ENCODE measurements at regions not wholly inside any gene's neighbourhood (a gene's known extent, or its start where the extent isn't known, plus 50 kb on each side); places are given as distances from the start of the nearest gene placed in this dataset.

DNA sequence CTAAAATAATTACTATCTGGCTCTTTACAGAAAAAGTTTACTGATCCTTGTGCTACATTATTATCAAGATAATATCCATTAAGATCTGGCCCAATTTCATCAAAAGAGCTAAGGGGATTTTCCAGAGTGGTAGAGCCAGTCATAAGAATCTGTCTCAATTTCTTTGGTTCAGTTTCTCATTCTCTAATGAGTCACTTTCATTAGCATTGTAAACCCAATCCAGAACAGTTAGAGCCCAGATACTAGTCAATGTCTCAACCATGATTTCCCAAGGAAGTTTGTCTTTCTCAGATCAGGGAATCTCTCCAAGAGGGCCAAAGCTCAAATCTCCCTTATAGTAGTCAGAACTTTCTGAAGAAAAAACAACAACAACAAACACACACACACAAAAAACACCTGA lies 131.1 kb upstream of the PPP2R3A start:
- TF ChIP-seq, protein P1, sequence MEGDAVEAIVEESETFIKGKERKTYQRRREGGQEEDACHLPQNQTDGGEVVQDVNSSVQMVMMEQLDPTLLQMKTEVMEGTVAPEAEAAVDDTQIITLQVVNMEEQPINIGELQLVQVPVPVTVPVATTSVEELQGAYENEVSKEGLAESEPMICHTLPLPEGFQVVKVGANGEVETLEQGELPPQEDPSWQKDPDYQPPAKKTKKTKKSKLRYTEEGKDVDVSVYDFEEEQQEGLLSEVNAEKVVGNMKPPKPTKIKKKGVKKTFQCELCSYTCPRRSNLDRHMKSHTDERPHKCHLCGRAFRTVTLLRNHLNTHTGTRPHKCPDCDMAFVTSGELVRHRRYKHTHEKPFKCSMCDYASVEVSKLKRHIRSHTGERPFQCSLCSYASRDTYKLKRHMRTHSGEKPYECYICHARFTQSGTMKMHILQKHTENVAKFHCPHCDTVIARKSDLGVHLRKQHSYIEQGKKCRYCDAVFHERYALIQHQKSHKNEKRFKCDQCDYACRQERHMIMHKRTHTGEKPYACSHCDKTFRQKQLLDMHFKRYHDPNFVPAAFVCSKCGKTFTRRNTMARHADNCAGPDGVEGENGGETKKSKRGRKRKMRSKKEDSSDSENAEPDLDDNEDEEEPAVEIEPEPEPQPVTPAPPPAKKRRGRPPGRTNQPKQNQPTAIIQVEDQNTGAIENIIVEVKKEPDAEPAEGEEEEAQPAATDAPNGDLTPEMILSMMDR (IDR thresholded peaks at IDR 0.05), result no peak
- Histone ChIP-seq H3K27me3 (no peaks in the 10 kb centered on the region), H3K27ac (no peak overlapping the region), H3K36me3 (no peaks in the 10 kb centered on the region), H3K9me3 (no peaks in the 10 kb centered on the region), H3K4me3 (no peak overlapping the region), H3K4me1 (no peaks in the 10 kb centered on the region)
- DNase-seq (ENCODE audit: low spot score in 2 of 2), result no peak
- intact Hi-C loops (cut with DNase I), result no loop called here

DNA sequence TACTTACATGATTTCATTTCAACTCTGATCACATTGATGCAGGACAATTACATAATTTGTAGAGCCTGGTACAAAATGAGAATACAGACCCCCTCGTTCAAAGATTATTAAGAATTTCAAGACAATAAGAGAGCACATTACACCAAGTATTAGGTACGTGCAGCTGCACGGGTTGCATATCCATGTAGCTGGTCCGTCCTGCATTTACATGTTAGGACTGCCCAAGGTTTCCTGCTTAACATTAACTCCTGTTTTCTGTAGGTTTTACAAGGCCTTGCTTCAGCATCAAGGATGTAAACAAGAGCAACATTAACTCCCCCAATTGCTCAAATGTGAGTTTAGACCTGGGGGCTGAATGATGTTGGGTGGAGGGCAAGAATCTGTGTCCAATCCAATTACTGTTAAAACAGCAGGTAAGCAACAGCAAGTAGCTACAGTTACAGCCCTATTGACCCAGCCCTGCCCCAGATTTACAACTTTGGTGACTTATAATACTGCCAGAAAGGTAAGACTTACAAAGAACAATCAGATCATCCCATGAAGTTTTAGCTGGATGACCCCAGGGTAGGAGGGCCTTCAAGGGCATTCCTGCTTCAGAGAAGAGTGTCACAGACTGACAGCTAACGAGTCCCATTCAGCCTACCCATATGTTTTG lies 127.4 kb upstream of the PPP2R3A start:
- no peak overlapping the region for H3K4me3 ChIP-seq
- no peaks in the 10 kb centered on the region for H3K9me3 ChIP-seq
- no peak overlapping the region for H3K27ac ChIP-seq
- H3K36me3 ChIP-seq, result no peaks in the 10 kb centered on the region
- H3K27me3 ChIP-seq, result no peaks in the 10 kb centered on the region
- DNase-seq (ENCODE audit: low spot score in 2 of 2), result no peak
- TF ChIP-seq, protein P1 (IDR thresholded peaks at IDR 0.05), result no peak
- H3K4me1 ChIP-seq, result no peaks in the 10 kb centered on the region
- intact Hi-C loops (cut with DNase I), result no loop called here

DNA sequence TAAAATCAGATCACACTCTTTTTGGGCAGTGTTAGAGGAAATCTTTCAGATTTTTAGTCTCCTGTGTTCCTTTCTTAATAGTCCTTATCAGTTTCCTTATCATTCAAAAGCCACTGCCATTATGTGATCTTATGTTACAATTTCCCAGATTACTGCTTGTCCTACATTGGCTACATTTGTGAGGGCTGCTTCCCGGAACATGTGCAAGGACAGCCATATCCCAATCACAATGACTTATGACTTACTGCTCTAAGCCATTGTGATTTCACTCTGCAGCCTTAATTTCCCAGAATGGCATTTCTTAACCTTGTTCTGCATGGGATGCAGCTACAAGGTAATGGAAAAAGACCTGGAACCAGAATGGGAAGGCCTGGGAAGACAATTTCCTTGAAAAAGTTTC lies 125.1 kb upstream of the PPP2R3A start:
- H3K27ac ChIP-seq, result no peak overlapping the region
- TF ChIP-seq, protein P1 (IDR thresholded peaks at IDR 0.05), result no peak
- intact Hi-C loops (cut with DNase I), result no loop called here
- no peaks in the 10 kb centered on the region for H3K27me3 ChIP-seq
- no peaks in the 10 kb centered on the region for H3K9me3 ChIP-seq
- no peaks in the 10 kb centered on the region for H3K4me1 ChIP-seq
- H3K4me3 ChIP-seq, result no peak overlapping the region
- DNase-seq (ENCODE audit: low spot score in 2 of 2), result no peak
- H3K36me3 ChIP-seq, result no peaks in the 10 kb centered on the region

DNA sequence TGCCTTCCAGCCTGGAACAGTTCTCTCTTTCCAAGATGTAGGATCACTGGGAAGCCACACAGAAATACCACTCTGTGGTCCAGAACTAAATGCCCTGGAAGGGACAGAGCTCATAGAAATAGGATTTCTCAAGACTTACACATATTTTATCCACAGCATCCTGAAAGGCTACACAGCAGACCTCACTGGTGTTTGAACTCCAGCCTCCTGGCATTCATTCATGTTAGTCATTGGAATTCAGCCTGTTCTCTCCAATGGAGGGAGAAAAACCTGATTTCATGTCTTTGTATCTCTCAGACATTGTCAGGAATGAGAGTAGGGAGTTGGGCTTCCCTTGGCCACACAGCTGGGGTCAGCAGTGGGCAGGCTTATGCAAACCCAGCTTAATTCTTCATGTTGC lies 121.1 kb upstream of the PPP2R3A start:
- Histone ChIP-seq H3K36me3 (no peaks in the 10 kb centered on the region), H3K27me3 (no peaks in the 10 kb centered on the region), H3K4me1 (no peaks in the 10 kb centered on the region), H3K27ac (no peak overlapping the region), H3K9me3 (no peaks in the 10 kb centered on the region), H3K4me3 (no peak overlapping the region)
- DNase-seq (ENCODE audit: low spot score in 2 of 2), result no peak
- TF ChIP-seq, protein P1 (IDR thresholded peaks at IDR 0.05), result no peak
- intact Hi-C loops (cut with DNase I), result no loop called here

DNA sequence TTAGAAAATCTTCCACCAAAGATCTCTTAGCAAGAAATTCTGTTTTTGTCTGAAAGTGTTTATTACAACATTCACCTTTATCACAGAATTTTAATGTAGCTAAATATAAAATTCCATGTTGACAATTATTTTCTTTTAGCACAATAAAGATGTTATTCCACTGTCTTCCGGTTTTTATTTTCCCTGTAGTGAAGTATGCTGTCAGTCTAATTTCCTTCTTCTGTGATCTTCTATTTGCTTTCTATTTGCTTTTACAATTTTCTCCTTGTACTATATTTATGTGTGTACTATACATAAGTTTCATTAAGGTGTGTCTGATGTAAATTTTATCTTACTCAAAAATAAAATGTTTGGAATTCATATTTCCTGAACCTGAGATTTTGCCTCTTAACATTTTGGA lies 117.5 kb upstream of the PPP2R3A start:
- intact Hi-C loops (cut with DNase I), result no loop called here
- DNase-seq (ENCODE audit: low spot score in 2 of 2), result no peak
- H3K9me3 ChIP-seq, result no peaks in the 10 kb centered on the region

More for the DNA sequence above, 117.5 kb upstream of the PPP2R3A start:
- Histone ChIP-seq H3K4me3 (no peak overlapping the region), H3K4me1 (no peaks in the 10 kb centered on the region), H3K36me3 (no peaks in the 10 kb centered on the region), H3K27ac (no peak overlapping the region), H3K27me3 (no peaks in the 10 kb centered on the region)
- TF ChIP-seq, protein P1 (IDR thresholded peaks at IDR 0.05), result no peak

Data from ascending aorta (tissue), 2 donors.